GM19324 (cell line): ENCODE measurements at regions not wholly inside any gene's neighbourhood (a gene's known extent, or its start where the extent isn't known, plus 50 kb on each side); places are given as distances from the start of the nearest gene placed in this dataset.

Experiments
- ATAC-seq: cut with Tn5 transposase; IDR thresholded peaks from one replicate; pipeline ENCODE4 v1.9.1; 2021; ENCODE audit warnings: mild to moderate bottlenecking, moderate library complexity; ENCODE audit not compliant: unreplicated experiment, low FRiP score

GRCh38 chr2:8073916-8074315, 607.9 kb upstream of the ID2 start:
- no peak for ATAC-seq

- no peak for ATAC-seq
Measured at GRCh38 chr2:8076448-8077342, 605.2 kb upstream of the ID2 start.

- no peak for ATAC-seq
Measured at GRCh38 chr2:8078705-8079104, 603.2 kb upstream of the ID2 start.

- ATAC-seq, result no peak
Measured at GRCh38 chr2:8080063-8080462, 601.8 kb upstream of the ID2 start.

GRCh38 chr2:8081130-8081529, 600.7 kb upstream of the ID2 start:
- no peak for ATAC-seq

GRCh38 chr2:8082840-8083239, 599.0 kb upstream of the ID2 start:
- no peak for ATAC-seq

GRCh38 chr2:8086357-8086756, 595.5 kb upstream of the ID2 start:
- no peak for ATAC-seq

GRCh38 chr2:8086796-8087479, 594.9 kb upstream of the ID2 start:
- ATAC-seq, result no peak

GRCh38 chr2:8087480-8087840, 594.4 kb upstream of the ID2 start:
- no peak for ATAC-seq

GRCh38 chr2:8088810-8089209, 593.0 kb upstream of the ID2 start:
- no peak for ATAC-seq

GRCh38 chr2:8089596-8089995, 592.3 kb upstream of the ID2 start:
- ATAC-seq, result no peak

- no peak for ATAC-seq
Measured at GRCh38 chr2:8090748-8091700, 590.8 kb upstream of the ID2 start.

GRCh38 chr2:8094526-8094925, 587.3 kb upstream of the ID2 start:
- ATAC-seq, result no peak

GRCh38 chr2:8095978-8096377, 585.9 kb upstream of the ID2 start:
- no peak for ATAC-seq

- no peak for ATAC-seq
Measured at GRCh38 chr2:8096484-8096883, 585.4 kb upstream of the ID2 start.

GRCh38 chr2:8098476-8099266, 583.2 kb upstream of the ID2 start:
- ATAC-seq, result no peak

GRCh38 chr2:8099267-8099582, 582.6 kb upstream of the ID2 start:
- no peak for ATAC-seq

GRCh38 chr2:8101614-8102277, 580.1 kb upstream of the ID2 start:
- no peak for ATAC-seq

- no peak for ATAC-seq
Measured at GRCh38 chr2:8102470-8102869, 579.4 kb upstream of the ID2 start.
